ENCODE measurements at regions not wholly inside any gene's neighbourhood (a gene's known extent, or its start where the extent isn't known, plus 50 kb on each side); places are given as distances from the start of the nearest gene placed in this dataset.

DNA sequence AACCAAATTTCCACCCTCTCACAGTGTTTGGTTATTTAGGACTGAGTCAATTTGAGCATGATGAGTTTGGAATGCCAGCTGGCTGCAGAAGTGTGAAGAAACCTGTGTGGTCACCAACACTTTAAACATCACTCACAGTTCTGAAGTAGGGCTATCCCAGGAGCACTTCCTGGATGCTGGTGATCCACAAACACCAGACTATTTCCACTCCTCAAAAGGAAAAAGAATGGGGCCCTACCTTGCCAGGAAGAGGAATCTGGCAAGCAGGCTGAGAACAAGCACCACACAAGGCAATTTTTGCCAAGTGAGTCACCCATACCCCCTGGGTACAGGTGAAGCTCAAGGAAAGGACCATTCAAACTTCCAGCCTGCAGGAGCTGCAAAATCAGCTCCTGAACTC lies 294.2 kb upstream of the PTGER4 start:
- TF ChIP-seq, protein P1, sequence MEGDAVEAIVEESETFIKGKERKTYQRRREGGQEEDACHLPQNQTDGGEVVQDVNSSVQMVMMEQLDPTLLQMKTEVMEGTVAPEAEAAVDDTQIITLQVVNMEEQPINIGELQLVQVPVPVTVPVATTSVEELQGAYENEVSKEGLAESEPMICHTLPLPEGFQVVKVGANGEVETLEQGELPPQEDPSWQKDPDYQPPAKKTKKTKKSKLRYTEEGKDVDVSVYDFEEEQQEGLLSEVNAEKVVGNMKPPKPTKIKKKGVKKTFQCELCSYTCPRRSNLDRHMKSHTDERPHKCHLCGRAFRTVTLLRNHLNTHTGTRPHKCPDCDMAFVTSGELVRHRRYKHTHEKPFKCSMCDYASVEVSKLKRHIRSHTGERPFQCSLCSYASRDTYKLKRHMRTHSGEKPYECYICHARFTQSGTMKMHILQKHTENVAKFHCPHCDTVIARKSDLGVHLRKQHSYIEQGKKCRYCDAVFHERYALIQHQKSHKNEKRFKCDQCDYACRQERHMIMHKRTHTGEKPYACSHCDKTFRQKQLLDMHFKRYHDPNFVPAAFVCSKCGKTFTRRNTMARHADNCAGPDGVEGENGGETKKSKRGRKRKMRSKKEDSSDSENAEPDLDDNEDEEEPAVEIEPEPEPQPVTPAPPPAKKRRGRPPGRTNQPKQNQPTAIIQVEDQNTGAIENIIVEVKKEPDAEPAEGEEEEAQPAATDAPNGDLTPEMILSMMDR (IDR thresholded peaks at IDR 0.05): no peak
- no peak for TF ChIP-seq POLR2A (IDR thresholded peaks at IDR 0.05)

Data from testis (tissue), 2 donors.